ENCODE measurements at regions not wholly inside any gene's neighbourhood (a gene's known extent, or its start where the extent isn't known, plus 50 kb on each side); places are given as distances from the start of the nearest gene placed in this dataset.

DNA sequence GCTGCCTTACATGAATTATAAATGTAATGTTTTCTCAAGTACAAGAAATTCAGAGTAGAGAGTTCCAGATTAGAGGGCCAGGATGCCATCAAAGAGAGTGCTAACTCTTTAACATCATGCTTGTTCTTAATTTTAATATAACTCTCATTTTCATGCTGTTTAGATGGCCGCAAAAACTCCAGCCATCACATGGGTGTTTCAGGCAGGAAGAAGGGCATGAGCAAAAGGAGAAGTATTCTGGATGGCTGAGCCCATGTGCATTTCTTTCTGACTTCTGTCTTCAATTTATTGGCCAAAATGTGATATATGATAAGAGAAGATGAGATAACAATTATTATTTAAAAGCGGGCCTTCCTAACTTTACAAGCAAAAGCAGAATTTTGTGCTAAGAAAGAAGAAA is 1328.6 kb downstream of the MRPL39 start:
- Histone ChIP-seq H3K36me3 (ENCODE audit: control insufficient read depth, insufficient read depth, low read length) (no peaks in the 10 kb centered on the region), H3K4me3 (ENCODE audit: low read depth, low read length) (no peak overlapping the region), H3K9ac (ENCODE audit: low read depth, low read length) (no peak overlapping the region), H3K27me3 (ENCODE audit: control insufficient read depth, insufficient read depth, low read length) (no peaks in the 10 kb centered on the region), H3K9me3 (ENCODE audit: control insufficient read depth, insufficient read depth, low read length) (peaks cover 3% of the 10 kb centered on the region), H3K4me1 (ENCODE audit: control insufficient read depth, insufficient read depth, low read length) (no peaks in the 10 kb centered on the region)

DNA sequence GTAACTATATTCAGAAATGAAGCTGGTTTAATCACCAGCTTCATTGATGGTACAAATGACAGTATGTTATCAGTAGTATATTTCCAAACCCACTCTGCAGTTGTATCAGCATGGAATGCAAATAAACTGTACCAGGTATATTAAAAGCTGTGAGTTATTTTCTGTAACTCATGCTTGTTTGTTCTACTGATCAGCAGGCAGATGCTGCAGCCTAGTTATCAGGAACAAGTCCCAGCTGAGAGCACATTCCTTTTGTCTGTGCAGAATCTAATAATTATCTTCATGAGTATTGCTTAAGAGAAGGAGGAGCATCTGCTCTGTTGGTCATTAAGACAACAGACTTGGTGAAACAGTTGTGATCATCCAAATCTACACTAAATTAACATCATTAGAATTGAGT is 1331.1 kb downstream of the MRPL39 start:
- H3K36me3 ChIP-seq (ENCODE audit: control insufficient read depth, insufficient read depth, low read length) = no peaks in the 10 kb centered on the region
- no peak overlapping the region for H3K4me3 ChIP-seq (ENCODE audit: low read depth, low read length)
- no peaks in the 10 kb centered on the region for H3K27me3 ChIP-seq (ENCODE audit: control insufficient read depth, insufficient read depth, low read length)
- H3K9me3 ChIP-seq (ENCODE audit: control insufficient read depth, insufficient read depth, low read length) = peaks cover 7% of the 10 kb centered on the region
- no peak overlapping the region for H3K9ac ChIP-seq (ENCODE audit: low read depth, low read length)
- no peaks in the 10 kb centered on the region for H3K4me1 ChIP-seq (ENCODE audit: control insufficient read depth, insufficient read depth, low read length)

DNA sequence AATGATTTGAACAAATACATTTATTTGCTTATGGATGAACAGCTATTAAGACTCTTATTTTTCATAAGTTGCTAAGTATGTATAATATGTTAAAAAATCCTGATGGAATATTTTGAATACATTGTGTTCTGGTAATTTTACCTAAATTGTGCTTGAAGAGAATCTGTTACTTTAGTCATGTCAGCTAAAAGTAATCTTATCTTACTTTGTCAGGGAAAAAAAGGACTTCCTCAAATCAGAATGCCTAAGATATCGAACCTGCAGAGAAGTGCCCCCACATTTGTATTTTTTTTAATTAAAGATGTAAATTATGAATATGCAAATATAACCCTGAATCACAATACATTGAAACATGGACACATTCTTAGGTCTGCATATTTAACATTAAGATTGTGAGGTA is 1331.7 kb downstream of the MRPL39 start:
- H3K36me3 ChIP-seq (ENCODE audit: control insufficient read depth, insufficient read depth, low read length) = no peaks in the 10 kb centered on the region
- no peak overlapping the region for H3K9ac ChIP-seq (ENCODE audit: low read depth, low read length)
- H3K4me3 ChIP-seq (ENCODE audit: low read depth, low read length) = no peak overlapping the region
- no peaks in the 10 kb centered on the region for H3K27me3 ChIP-seq (ENCODE audit: control insufficient read depth, insufficient read depth, low read length)
- no peaks in the 10 kb centered on the region for H3K4me1 ChIP-seq (ENCODE audit: control insufficient read depth, insufficient read depth, low read length)
- peaks cover 7% of the 10 kb centered on the region for H3K9me3 ChIP-seq (ENCODE audit: control insufficient read depth, insufficient read depth, low read length)

DNA sequence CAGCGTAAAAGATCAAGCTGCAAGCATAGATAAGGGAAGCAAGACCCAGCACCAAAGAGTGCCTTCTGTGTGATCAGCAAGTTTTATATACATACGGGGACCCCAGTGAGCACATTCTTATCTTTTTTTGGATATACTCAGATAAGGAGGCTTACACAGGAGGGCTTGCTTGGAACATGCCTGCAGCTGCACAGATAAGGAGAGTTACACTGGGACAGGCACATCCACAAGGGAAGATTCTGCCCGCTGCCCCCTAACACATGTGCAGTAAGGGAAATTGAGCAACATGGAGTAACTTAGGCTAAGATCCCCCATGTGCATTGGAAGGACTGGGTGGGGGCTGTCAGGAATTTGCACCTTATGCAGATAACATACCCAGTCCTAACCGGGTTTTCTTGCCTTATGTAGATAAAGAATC is 1334.8 kb downstream of the MRPL39 start:
- Histone ChIP-seq H3K4me1 (ENCODE audit: control insufficient read depth, insufficient read depth, low read length) (no peaks in the 10 kb centered on the region), H3K27me3 (ENCODE audit: control insufficient read depth, insufficient read depth, low read length) (no peaks in the 10 kb centered on the region), H3K9ac (ENCODE audit: low read depth, low read length) (no peak overlapping the region), H3K4me3 (ENCODE audit: low read depth, low read length) (no peak overlapping the region), H3K36me3 (ENCODE audit: control insufficient read depth, insufficient read depth, low read length) (no peaks in the 10 kb centered on the region), H3K9me3 (ENCODE audit: control insufficient read depth, insufficient read depth, low read length) (peaks cover 16% of the 10 kb centered on the region)

DNA sequence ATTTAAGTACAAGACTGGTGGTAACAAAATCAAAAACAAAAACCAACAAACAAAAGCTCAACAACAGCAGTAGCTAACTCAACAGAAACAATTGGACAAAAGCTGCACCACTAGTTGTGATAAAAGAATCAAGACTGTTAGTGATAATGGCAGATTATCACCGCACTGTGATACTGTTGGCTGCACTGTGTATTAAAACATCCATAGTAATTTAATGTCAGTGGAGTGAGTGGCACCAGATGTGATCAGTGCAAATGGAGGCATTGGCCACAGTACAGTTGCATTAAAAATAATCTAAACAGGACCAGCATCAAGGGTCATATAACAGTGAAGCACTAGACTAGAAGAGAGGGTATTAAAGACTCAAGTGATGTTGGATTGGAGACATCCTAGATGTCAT is 1341.3 kb downstream of the MRPL39 start:
- no peak overlapping the region for H3K9ac ChIP-seq (ENCODE audit: low read depth, low read length)
- H3K9me3 ChIP-seq (ENCODE audit: control insufficient read depth, insufficient read depth, low read length) = peaks cover 22% of the 10 kb centered on the region
- no peaks in the 10 kb centered on the region for H3K36me3 ChIP-seq (ENCODE audit: control insufficient read depth, insufficient read depth, low read length)
- no peaks in the 10 kb centered on the region for H3K27me3 ChIP-seq (ENCODE audit: control insufficient read depth, insufficient read depth, low read length)
- H3K4me3 ChIP-seq (ENCODE audit: low read depth, low read length) = no peak overlapping the region
- no peaks in the 10 kb centered on the region for H3K4me1 ChIP-seq (ENCODE audit: control insufficient read depth, insufficient read depth, low read length)

DNA sequence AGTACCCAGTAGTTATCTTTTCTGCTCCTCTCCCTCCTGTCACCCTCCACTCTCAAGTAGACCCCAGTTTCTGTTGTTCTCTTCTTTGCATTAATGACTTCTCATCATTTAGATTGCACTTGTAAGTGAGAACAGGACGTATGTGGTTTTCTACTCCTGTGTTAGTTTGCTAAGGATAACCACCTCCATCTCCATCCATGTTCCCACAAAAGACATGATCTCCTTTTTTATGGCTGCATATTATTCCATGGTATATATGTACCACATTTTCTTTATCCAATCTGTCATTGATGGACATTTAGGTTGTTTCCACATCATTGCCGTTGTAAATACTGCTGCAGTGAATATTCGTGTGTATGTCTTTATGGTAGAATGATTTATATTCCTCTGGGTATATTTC is 1346.5 kb downstream of the MRPL39 start:
- Histone ChIP-seq H3K36me3 (ENCODE audit: control insufficient read depth, insufficient read depth, low read length) (no peaks in the 10 kb centered on the region), H3K9ac (ENCODE audit: low read depth, low read length) (no peak overlapping the region), H3K4me3 (ENCODE audit: low read depth, low read length) (no peak overlapping the region), H3K9me3 (ENCODE audit: control insufficient read depth, insufficient read depth, low read length) (peaks cover 21% of the 10 kb centered on the region), H3K27me3 (ENCODE audit: control insufficient read depth, insufficient read depth, low read length) (no peaks in the 10 kb centered on the region), H3K4me1 (ENCODE audit: control insufficient read depth, insufficient read depth, low read length) (no peaks in the 10 kb centered on the region)

DNA sequence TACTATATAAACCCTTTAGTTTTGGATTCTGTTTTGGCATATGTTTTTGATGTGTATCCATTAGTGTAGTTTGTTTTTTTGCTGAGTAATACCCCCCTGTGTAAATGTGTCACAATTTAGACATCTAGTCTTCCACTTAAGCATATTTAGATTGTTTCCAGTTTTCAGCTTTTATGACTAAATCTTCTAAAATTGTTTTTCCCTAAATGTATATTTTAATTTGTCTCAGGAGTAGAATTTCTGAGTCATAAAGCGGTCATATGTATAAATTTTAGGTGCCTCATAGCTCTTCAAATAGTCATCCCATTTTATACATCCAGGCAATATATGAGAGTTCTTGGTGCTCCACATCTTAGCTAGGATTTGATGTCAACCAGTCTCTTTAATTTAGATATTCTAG is 1348.0 kb downstream of the MRPL39 start:
- Histone ChIP-seq H3K9ac (ENCODE audit: low read depth, low read length) (no peak overlapping the region), H3K9me3 (ENCODE audit: control insufficient read depth, insufficient read depth, low read length) (peaks cover 24% of the 10 kb centered on the region), H3K4me1 (ENCODE audit: control insufficient read depth, insufficient read depth, low read length) (no peaks in the 10 kb centered on the region), H3K36me3 (ENCODE audit: control insufficient read depth, insufficient read depth, low read length) (no peaks in the 10 kb centered on the region), H3K4me3 (ENCODE audit: low read depth, low read length) (no peak overlapping the region), H3K27me3 (ENCODE audit: control insufficient read depth, insufficient read depth, low read length) (no peaks in the 10 kb centered on the region)

DNA sequence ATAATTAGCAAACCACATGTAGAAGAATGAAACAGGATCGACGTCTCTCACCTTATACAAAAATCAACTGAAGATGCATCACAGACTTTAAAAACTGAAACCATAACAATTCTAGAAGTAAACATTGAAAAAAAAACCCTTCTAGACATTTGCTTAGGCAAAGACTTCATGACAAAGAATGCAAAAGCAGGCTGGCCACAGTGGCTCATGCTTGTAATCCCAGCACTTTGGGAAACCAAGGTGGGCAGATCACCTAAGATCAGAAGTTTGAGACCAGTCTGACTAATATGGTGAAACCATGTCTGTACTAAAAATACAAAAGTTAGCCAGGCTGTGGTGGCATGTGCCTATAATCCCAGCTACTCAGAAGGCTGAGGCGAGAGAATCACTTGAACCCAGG is 1351.7 kb downstream of the MRPL39 start:
- H3K9me3 ChIP-seq (ENCODE audit: control insufficient read depth, insufficient read depth, low read length) = peaks cover 17% of the 10 kb centered on the region
- no peaks in the 10 kb centered on the region for H3K36me3 ChIP-seq (ENCODE audit: control insufficient read depth, insufficient read depth, low read length)
- H3K27me3 ChIP-seq (ENCODE audit: control insufficient read depth, insufficient read depth, low read length) = no peaks in the 10 kb centered on the region
- no peaks in the 10 kb centered on the region for H3K4me1 ChIP-seq (ENCODE audit: control insufficient read depth, insufficient read depth, low read length)
- H3K4me3 ChIP-seq (ENCODE audit: low read depth, low read length) = no peak overlapping the region
- H3K9ac ChIP-seq (ENCODE audit: low read depth, low read length) = no peak overlapping the region

DNA sequence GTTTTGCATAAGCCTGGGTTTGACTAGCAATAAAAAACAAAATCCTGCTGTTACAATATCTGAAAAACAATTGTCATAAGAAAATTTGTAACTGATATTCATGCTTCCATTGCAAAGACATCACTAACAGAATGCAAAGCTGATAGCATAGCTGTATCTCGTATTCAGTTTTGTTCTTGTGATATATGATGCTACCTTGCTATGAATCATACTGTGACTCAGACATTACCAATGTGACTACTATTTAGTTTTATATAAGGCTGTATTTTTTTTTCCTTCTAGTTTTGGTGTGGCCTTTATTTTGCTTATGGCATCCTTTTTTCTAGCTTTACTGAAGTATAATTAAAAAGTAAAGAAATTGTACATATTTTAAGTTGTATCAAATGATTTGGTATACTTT is 1381.8 kb downstream of the MRPL39 start:
- H3K9me3 ChIP-seq (ENCODE audit: control insufficient read depth, insufficient read depth, low read length) = peaks cover 20% of the 10 kb centered on the region
- H3K36me3 ChIP-seq (ENCODE audit: control insufficient read depth, insufficient read depth, low read length) = no peaks in the 10 kb centered on the region
- H3K4me3 ChIP-seq (ENCODE audit: low read depth, low read length) = no peak overlapping the region
- H3K27me3 ChIP-seq (ENCODE audit: control insufficient read depth, insufficient read depth, low read length) = no peaks in the 10 kb centered on the region
- no peaks in the 10 kb centered on the region for H3K4me1 ChIP-seq (ENCODE audit: control insufficient read depth, insufficient read depth, low read length)
- H3K9ac ChIP-seq (ENCODE audit: low read depth, low read length) = no peak overlapping the region

DNA sequence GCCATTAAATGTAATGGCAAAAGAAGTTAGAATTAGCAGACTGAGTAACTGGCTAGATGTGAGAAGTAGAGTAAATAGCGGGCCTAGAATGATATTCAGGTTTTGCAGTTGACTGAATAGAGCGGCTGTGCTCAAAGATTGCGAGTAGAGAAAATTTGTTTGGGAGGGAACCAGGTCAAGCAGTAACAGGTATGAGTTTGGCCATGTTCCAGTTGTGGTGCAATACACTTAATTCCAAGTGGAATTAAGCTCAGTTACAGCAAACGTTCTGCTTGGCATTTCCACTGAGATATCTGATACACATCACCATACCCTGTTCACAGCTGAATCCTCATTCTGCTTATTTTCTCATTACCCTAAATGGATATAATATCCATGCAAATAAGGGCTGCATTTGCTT is 1382.9 kb downstream of the MRPL39 start:
- Histone ChIP-seq H3K27me3 (ENCODE audit: control insufficient read depth, insufficient read depth, low read length) (no peaks in the 10 kb centered on the region), H3K4me1 (ENCODE audit: control insufficient read depth, insufficient read depth, low read length) (no peaks in the 10 kb centered on the region), H3K36me3 (ENCODE audit: control insufficient read depth, insufficient read depth, low read length) (no peaks in the 10 kb centered on the region), H3K9ac (ENCODE audit: low read depth, low read length) (no peak overlapping the region), H3K9me3 (ENCODE audit: control insufficient read depth, insufficient read depth, low read length) (peaks cover 21% of the 10 kb centered on the region), H3K4me3 (ENCODE audit: low read depth, low read length) (no peak overlapping the region)

DNA sequence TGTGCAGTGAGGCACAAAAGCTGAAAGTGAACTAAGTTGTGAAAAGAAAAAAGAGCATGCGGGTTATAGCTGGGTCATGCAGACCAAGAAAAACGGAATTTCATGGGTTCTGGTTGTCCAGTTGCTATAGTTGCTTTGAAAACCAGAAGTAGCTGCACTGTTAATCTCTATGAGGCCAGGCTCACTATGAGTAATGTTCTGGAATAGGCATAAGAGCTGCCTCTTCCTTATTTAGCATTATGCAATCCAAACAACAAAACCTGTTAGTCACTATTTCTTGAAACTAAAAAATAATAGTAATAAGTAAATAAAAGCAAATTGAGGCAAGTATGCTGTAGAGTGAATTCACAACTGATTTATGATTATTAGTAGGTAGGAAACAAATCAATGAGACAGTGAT is 1383.7 kb downstream of the MRPL39 start:
- no peak overlapping the region for H3K9ac ChIP-seq (ENCODE audit: low read depth, low read length)
- H3K36me3 ChIP-seq (ENCODE audit: control insufficient read depth, insufficient read depth, low read length) = no peaks in the 10 kb centered on the region
- H3K4me3 ChIP-seq (ENCODE audit: low read depth, low read length) = no peak overlapping the region
- no peaks in the 10 kb centered on the region for H3K4me1 ChIP-seq (ENCODE audit: control insufficient read depth, insufficient read depth, low read length)
- peaks cover 21% of the 10 kb centered on the region for H3K9me3 ChIP-seq (ENCODE audit: control insufficient read depth, insufficient read depth, low read length)
- no peaks in the 10 kb centered on the region for H3K27me3 ChIP-seq (ENCODE audit: control insufficient read depth, insufficient read depth, low read length)

DNA sequence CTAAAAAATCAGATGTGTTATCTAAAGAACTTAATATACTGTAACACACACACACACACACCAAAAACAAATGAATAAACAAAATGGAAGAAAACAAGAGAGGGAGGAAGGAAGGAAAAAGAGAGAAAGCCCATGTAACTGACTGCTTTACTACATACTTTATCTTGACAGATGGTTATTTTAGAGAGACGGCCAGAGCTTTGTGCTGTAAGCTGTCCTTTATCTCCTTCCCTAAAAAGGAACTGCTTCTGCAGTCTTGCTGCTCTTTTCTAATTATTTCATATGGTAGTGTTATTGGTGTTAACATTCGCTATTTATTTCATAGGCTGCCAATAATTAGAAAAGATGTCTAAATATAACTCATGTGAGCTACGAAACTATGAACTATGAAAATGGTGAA is 1384.6 kb downstream of the MRPL39 start:
- Histone ChIP-seq H3K9me3 (ENCODE audit: control insufficient read depth, insufficient read depth, low read length) (peaks cover 17% of the 10 kb centered on the region), H3K27me3 (ENCODE audit: control insufficient read depth, insufficient read depth, low read length) (no peaks in the 10 kb centered on the region), H3K36me3 (ENCODE audit: control insufficient read depth, insufficient read depth, low read length) (no peaks in the 10 kb centered on the region), H3K9ac (ENCODE audit: low read depth, low read length) (no peak overlapping the region), H3K4me1 (ENCODE audit: control insufficient read depth, insufficient read depth, low read length) (no peaks in the 10 kb centered on the region), H3K4me3 (ENCODE audit: low read depth, low read length) (no peak overlapping the region)

DNA sequence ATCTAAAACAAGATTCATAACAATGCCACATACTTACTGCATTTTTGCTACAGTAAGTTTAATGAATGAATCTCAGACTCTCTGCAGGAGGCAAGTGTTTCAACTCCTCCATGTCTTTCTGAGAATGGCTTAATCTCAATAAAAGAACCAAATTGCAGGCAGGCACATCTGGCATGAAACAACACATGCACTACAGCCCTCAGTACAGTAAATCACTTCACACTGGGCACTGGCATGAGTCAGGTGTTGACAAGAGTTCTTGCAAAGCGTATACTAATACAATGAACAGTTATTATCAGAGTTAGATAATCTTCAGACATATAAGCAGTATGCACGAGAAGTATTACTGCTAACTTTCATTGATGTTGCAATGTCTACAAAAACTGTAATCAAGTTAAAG is 1386.8 kb downstream of the MRPL39 start:
- Histone ChIP-seq H3K4me3 (ENCODE audit: low read depth, low read length) (no peak overlapping the region), H3K36me3 (ENCODE audit: control insufficient read depth, insufficient read depth, low read length) (no peaks in the 10 kb centered on the region), H3K27me3 (ENCODE audit: control insufficient read depth, insufficient read depth, low read length) (no peaks in the 10 kb centered on the region), H3K4me1 (ENCODE audit: control insufficient read depth, insufficient read depth, low read length) (no peaks in the 10 kb centered on the region), H3K9me3 (ENCODE audit: control insufficient read depth, insufficient read depth, low read length) (peaks cover 12% of the 10 kb centered on the region), H3K9ac (ENCODE audit: low read depth, low read length) (no peak overlapping the region)
